Spleen (tissue), 7 donors: ENCODE measurements at regions not wholly inside any gene's neighbourhood (a gene's known extent, or its start where the extent isn't known, plus 50 kb on each side); places are given as distances from the start of the nearest gene placed in this dataset.

Experiments used
- POLR2A ChIP-seq, 3 donors: fragments of 450-650 bp; IDR thresholded peaks; one replicate each; pipeline ENCODE4 v1.5.1; 2017; ENCODE audit warnings: antibody characterized with exemption in 3 of 3, mild to moderate bottlenecking in 1 of 3
- POLR2AphosphoS5 ChIP-seq, 3 donors: sonication (generic); formaldehyde crosslinking; IDR thresholded peaks; one replicate each; pipeline ENCODE4 v1.5.1; 2017; ENCODE audit warnings: antibody characterized with exemption in 3 of 3
- TF ChIP-seq, protein P1 (sequence below), 11 experiments: fragments of 200-600 bp in 7 of 11; fragments of 450-650 bp in 4 of 11; sonication (generic) in 4 of 11; IDR thresholded peaks in 8 of 11; conservative IDR thresholded peaks in 3 of 11; 1 replicate in 7 of 11; 2 replicates in 4 of 11; pipeline versions ENCODE4 v1.4.0 to v1.8.0; 2016 to 2021; ENCODE audit warnings: antibody characterized with exemption in 11 of 11, inconsistent platforms in 4 of 11, mild to moderate bottlenecking in 1 of 11
- donor health status: DM: no; HTN: no; CAD: no; lungs with moderate emphysema.
- donor health status: DM: no; HTN: no; CAD: no.
- donor health status: DM: no; HTN: no; CAD: no.

- TF ChIP-seq, protein P1, sequence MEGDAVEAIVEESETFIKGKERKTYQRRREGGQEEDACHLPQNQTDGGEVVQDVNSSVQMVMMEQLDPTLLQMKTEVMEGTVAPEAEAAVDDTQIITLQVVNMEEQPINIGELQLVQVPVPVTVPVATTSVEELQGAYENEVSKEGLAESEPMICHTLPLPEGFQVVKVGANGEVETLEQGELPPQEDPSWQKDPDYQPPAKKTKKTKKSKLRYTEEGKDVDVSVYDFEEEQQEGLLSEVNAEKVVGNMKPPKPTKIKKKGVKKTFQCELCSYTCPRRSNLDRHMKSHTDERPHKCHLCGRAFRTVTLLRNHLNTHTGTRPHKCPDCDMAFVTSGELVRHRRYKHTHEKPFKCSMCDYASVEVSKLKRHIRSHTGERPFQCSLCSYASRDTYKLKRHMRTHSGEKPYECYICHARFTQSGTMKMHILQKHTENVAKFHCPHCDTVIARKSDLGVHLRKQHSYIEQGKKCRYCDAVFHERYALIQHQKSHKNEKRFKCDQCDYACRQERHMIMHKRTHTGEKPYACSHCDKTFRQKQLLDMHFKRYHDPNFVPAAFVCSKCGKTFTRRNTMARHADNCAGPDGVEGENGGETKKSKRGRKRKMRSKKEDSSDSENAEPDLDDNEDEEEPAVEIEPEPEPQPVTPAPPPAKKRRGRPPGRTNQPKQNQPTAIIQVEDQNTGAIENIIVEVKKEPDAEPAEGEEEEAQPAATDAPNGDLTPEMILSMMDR (IDR thresholded peaks at IDR 0.05 in 8 of 11, conservative IDR thresholded peaks at IDR 0.05 in 3 of 11), result no peak
- TF ChIP-seq POLR2AphosphoS5 (IDR thresholded peaks at IDR 0.05) (no peak), POLR2A (IDR thresholded peaks at IDR 0.05) (no peak)
Measured at GRCh38 chrX:82765811-82766210, 742.3 kb upstream of the POU3F4 start.
